HCT116 (cell line): ENCODE measurements at regions not wholly inside any gene's neighbourhood (a gene's known extent, or its start where the extent isn't known, plus 50 kb on each side); places are given as distances from the start of the nearest gene placed in this dataset.

Source experiments
- ATAC-seq: fragments of 200-7000 bp; cut with Tn5 transposase; 2 replicates; pipeline ENCODE4 v1.9.1; 2020; ENCODE audit warnings: mild to moderate bottlenecking, moderate library complexity
- BruUV-seq: library from RNA; stranded (reverse); fragments of 400-500 nt; replicated peaks from 2 replicates; lab custom pipeline; 2021; lab: Mats Ljungman, UMichigan
- CTCF ChIA-PET: fragments of 300-600 bp; sonication (Branson Sonifier 250); formaldehyde crosslinking; loops from one replicate; lab custom pipeline; 2021; ENCODE audit warnings: antibody characterized with exemption; lab: Charles Lee
- POLR2A ChIA-PET: fragments of 300-600, 350-600 bp; sonication (Branson Sonifier 250); formaldehyde crosslinking; loops from one replicate; lab custom pipeline; 2021; ENCODE audit warnings: antibody characterized with exemption; lab: Charles Lee
- RAD21 ChIA-PET, 2 experiments: fragments of 300-600 bp; sonication (Branson Sonifier 250); formaldehyde crosslinking; loops; one replicate each; lab custom pipeline; 2023; ENCODE audit warnings: low total read pairs in 2 of 2; ENCODE audit not compliant: uncharacterized antibody in 2 of 2, unreplicated experiment in 2 of 2, low non-redundant PET in 1 of 2; lab: Charles Lee
- DNase-seq: peaks from one replicate; pipeline ENCODE4 v3.0.0-alpha.2; 2010; ENCODE audit warnings: low read depth, low spot score
- H2AFZ ChIP-seq: fragments of 200-600 bp; shearing (Covaris generic), sonication (generic); 2 replicates; pipeline ENCODE4 v1.6.1; 2017; ENCODE audit warnings: low read depth, mixed run types, mixed read lengths, antibody characterized with exemption, low read length; ENCODE audit not compliant: poor library complexity, severe bottlenecking
- H3K27ac ChIP-seq: 2 replicates; pipeline ENCODE4 v1.5.1; 2012; ENCODE audit warnings: low read depth, low read length
- H3K27me3 ChIP-seq: fragments of 200-600 bp; sonication (generic); 2 replicates; pipeline ENCODE4 v1.6.1; 2016; ENCODE audit warnings: mixed run types, low read length, mixed read lengths; ENCODE audit not compliant: insufficient read depth
- H3K36me3 ChIP-seq, 2 experiments: fragments of 200-500 bp in 1 of 2; fragments of 200-600 bp in 1 of 2; sonication (Bioruptor generic) in 1 of 2; sonication (generic) in 1 of 2; 2 replicates each; pipeline versions ENCODE4 v1.5.1 to v1.6.1; 2014 to 2016; ENCODE audit warnings: low read length in 2 of 2, inconsistent platforms in 1 of 2, mixed read lengths in 1 of 2, mixed run types in 1 of 2; ENCODE audit not compliant: insufficient read depth in 2 of 2, control insufficient read depth in 1 of 2
- H3K4me1 ChIP-seq, 2 experiments: fragments of 200-600 bp in 1 of 2; sonication (generic) in 1 of 2; 2 replicates each; pipeline versions ENCODE4 v1.5.1 to v1.6.1; 2012 to 2017; ENCODE audit warnings: low read length in 2 of 2, inconsistent platforms in 1 of 2, mild to moderate bottlenecking in 1 of 2, mixed read lengths in 1 of 2, mixed run types in 1 of 2, moderate library complexity in 1 of 2; ENCODE audit not compliant: insufficient read depth in 2 of 2, control insufficient read depth in 1 of 2
- H3K4me2 ChIP-seq: fragments of 200-600 bp; sonication (generic); 2 replicates; pipeline ENCODE4 v1.6.1; 2017; ENCODE audit warnings: mixed run types, low read length, mixed read lengths
- H3K4me3 ChIP-seq, 2 experiments: fragments of 200-600 bp in 1 of 2; sonication (generic) in 1 of 2; replicated peaks in 1 of 2; 2 replicates each; pipeline ENCODE4 v1.5.1; 2011 to 2016; ENCODE audit warnings: low read length in 2 of 2, control low read depth in 1 of 2, low read depth in 1 of 2, mild to moderate bottlenecking in 1 of 2, mixed read lengths in 1 of 2, mixed run types in 1 of 2
- H3K79me2 ChIP-seq: fragments of 200-600 bp; sonication (generic); 2 replicates; pipeline ENCODE4 v1.6.1; 2017; ENCODE audit warnings: mild to moderate bottlenecking, mixed run types, low read length, moderate library complexity, mixed read lengths; ENCODE audit not compliant: insufficient read depth
- H3K9ac ChIP-seq: fragments of 200-600 bp; sonication (generic); 2 replicates; pipeline ENCODE4 v1.6.1; 2016; ENCODE audit warnings: low read length, mixed read lengths
- H3K9me2 ChIP-seq: fragments of 200-600 bp; sonication (generic), shearing (Covaris generic); 2 replicates; pipeline ENCODE4 v1.6.1; 2017; ENCODE audit warnings: mixed run types, mild to moderate bottlenecking, moderate library complexity; ENCODE audit not compliant: insufficient read depth
- H3K9me3 ChIP-seq, 2 experiments: fragments of 200-500 bp in 1 of 2; fragments of 200-600 bp in 1 of 2; sonication (Bioruptor generic) in 1 of 2; sonication (generic) in 1 of 2; 2 replicates each; pipeline ENCODE4 v1.6.1; 2014 to 2017; ENCODE audit warnings: low read length in 2 of 2, mixed read lengths in 2 of 2, inconsistent platforms in 1 of 2, low read depth in 1 of 2, mild to moderate bottlenecking in 1 of 2, mixed run types in 1 of 2, moderate library complexity in 1 of 2; ENCODE audit not compliant: control insufficient read depth in 1 of 2, insufficient read depth in 1 of 2
- H4K20me1 ChIP-seq: fragments of 200-600 bp; sonication (generic), shearing (Covaris generic); 2 replicates; pipeline ENCODE4 v1.6.1; 2017; ENCODE audit warnings: mixed run types, mild to moderate bottlenecking, moderate library complexity; ENCODE audit not compliant: insufficient read depth
- CBX3 ChIP-seq: IDR thresholded peaks from 2 replicates; pipeline ENCODE4 v1.6.1; 2012; ENCODE audit warnings: low read depth
- CEBPB ChIP-seq: IDR thresholded peaks from 2 replicates; pipeline ENCODE4 v1.6.1; 2012; ENCODE audit warnings: low read depth
- EGR1 ChIP-seq: IDR thresholded peaks from 2 replicates; pipeline ENCODE4 v1.6.1; 2012; ENCODE audit warnings: low read depth
- ELF1 ChIP-seq: IDR thresholded peaks from 2 replicates; pipeline ENCODE4 v1.6.1; 2012; ENCODE audit warnings: low read depth, borderline replicate concordance
- EZH2 ChIP-seq: fragments of 200-600 bp; sonication (generic); IDR thresholded peaks from 2 replicates; pipeline ENCODE4 v1.6.1; 2017; ENCODE audit warnings: antibody characterized with exemption, mixed run types
- EZH2phosphoT487 ChIP-seq: fragments of 200-600 bp; IDR thresholded peaks from 2 replicates; pipeline ENCODE4 v1.6.1; 2018; ENCODE audit warnings: antibody characterized with exemption, borderline replicate concordance
- FOSL1 ChIP-seq: IDR thresholded peaks from 2 replicates; pipeline ENCODE4 v1.6.1; 2012; ENCODE audit warnings: low read depth
- JUND ChIP-seq: IDR thresholded peaks from 2 replicates; pipeline ENCODE4 v1.6.1; 2012
- POLR2A ChIP-seq: IDR thresholded peaks from 2 replicates; pipeline ENCODE4 v1.7.0; 2011; ENCODE audit warnings: borderline replicate concordance; ENCODE audit not compliant: insufficient read depth, insufficient read length; ENCODE audit errors: extremely low read depth
- RAD21 ChIP-seq: IDR thresholded peaks from 2 replicates; pipeline ENCODE4 v1.6.1; 2012; ENCODE audit warnings: low read depth, mild to moderate bottlenecking
- SP1 ChIP-seq: IDR thresholded peaks from 2 replicates; pipeline ENCODE4 v1.6.1; 2012; ENCODE audit warnings: low read depth
- SRF ChIP-seq: IDR thresholded peaks from 2 replicates; pipeline ENCODE4 v1.6.1; 2012; ENCODE audit warnings: low read depth
- TCF7L2 ChIP-seq: IDR thresholded peaks from 2 replicates; pipeline ENCODE4 v1.7.0; 2011; ENCODE audit warnings: borderline replicate concordance, inconsistent platforms; ENCODE audit not compliant: insufficient read depth, insufficient read length; ENCODE audit errors: extremely low read depth
- YY1 ChIP-seq: IDR thresholded peaks from 2 replicates; pipeline ENCODE4 v1.6.1; 2011; ENCODE audit warnings: low read length, low read depth, moderate library complexity, mild to moderate bottlenecking; ENCODE audit not compliant: insufficient replicate concordance; ENCODE audit errors: extremely low read depth
- ZFX ChIP-seq: fragments of 450-650 bp; IDR thresholded peaks from 2 replicates; pipeline ENCODE4 v1.6.1; 2017
- ZNF274 ChIP-seq: fragments of 200-500 bp; sonication (Bioruptor generic); IDR thresholded peaks from 2 replicates; pipeline ENCODE4 v1.6.1; 2014; ENCODE audit warnings: mild to moderate bottlenecking, low read depth, low read length, inconsistent platforms
- intact Hi-C: fragments of 100-400 bp; cut with micrococcal nuclease; formaldehyde crosslinking; loops from 2 replicates; pipeline ENCODE4 v1.10.0; 2022
- TF ChIP-seq, protein P1 (sequence below): IDR thresholded peaks from 2 replicates; pipeline ENCODE4 v1.6.1; 2012; ENCODE audit warnings: low read depth
- TF ChIP-seq, protein P2 (sequence below): IDR thresholded peaks from 2 replicates; pipeline ENCODE4 v1.6.1; 2012
- TF ChIP-seq, protein P3 (sequence below): IDR thresholded peaks from 2 replicates; pipeline ENCODE4 v1.6.1; 2012
- TF ChIP-seq, protein P4 (sequence below), 3 experiments: fragments of 200-600 bp in 1 of 3; sonication (generic) in 1 of 3; IDR thresholded peaks in 2 of 3; conservative IDR thresholded peaks in 1 of 3; 2 replicates each; pipeline ENCODE4 v1.5.1; 2012 to 2017; ENCODE audit warnings: low read depth in 2 of 3, low read length in 2 of 3, antibody characterized with exemption in 1 of 3, borderline replicate concordance in 1 of 3, control low read depth in 1 of 3, mild to moderate bottlenecking in 1 of 3, mixed read lengths in 1 of 3, mixed run types in 1 of 3, moderate library complexity in 1 of 3; ENCODE audit not compliant: insufficient read depth in 1 of 3

DNA sequence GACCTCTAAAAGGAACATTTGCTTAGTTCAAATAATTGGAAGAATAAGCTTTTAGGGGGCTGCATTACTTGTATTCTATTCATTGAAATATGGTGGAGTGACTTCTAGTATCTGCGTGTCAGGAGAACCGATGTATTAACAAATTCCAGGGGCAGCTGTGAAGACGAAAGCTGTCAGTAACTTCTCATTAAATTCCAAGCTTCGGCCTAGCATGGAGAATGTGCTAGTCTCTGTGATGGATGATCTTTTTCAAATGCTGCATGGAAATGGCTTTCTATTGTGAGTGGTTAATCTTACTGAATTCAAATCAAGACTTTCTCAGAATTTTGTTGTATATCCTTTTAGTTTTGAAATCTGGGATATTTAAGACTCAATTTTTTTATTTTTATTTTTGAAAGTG is 429.9 kb downstream of the ADGRL2 start:
- no peak overlapping the region for H3K4me2 ChIP-seq
- no peaks in the 10 kb centered on the region for H3K27me3 ChIP-seq
- H3K9me2 ChIP-seq, result no peaks in the 10 kb centered on the region
- H3K79me2 ChIP-seq, result no peaks in the 10 kb centered on the region
- H3K4me1 ChIP-seq, result no peaks in the 10 kb centered on the region
- no peak overlapping the region for H3K9ac ChIP-seq
- ChIA-PET CTCF (no interaction called here), POLR2A (no interaction called here), RAD21 (no interaction called here)
- TF ChIP-seq SRF (no peak), ZFX (no peak), YY1 (no peak), EZH2 (no peak), JUND (no peak), POLR2A (no peak), SP1 (no peak), RAD21 (no peak), EGR1 (no peak), TCF7L2 (no peak), CBX3 (no peak), ZNF274 (no peak), CEBPB (no peak), EZH2phosphoT487 (no peak), ELF1 (no peak), FOSL1 (no peak)
- TF ChIP-seq, protein P1, sequence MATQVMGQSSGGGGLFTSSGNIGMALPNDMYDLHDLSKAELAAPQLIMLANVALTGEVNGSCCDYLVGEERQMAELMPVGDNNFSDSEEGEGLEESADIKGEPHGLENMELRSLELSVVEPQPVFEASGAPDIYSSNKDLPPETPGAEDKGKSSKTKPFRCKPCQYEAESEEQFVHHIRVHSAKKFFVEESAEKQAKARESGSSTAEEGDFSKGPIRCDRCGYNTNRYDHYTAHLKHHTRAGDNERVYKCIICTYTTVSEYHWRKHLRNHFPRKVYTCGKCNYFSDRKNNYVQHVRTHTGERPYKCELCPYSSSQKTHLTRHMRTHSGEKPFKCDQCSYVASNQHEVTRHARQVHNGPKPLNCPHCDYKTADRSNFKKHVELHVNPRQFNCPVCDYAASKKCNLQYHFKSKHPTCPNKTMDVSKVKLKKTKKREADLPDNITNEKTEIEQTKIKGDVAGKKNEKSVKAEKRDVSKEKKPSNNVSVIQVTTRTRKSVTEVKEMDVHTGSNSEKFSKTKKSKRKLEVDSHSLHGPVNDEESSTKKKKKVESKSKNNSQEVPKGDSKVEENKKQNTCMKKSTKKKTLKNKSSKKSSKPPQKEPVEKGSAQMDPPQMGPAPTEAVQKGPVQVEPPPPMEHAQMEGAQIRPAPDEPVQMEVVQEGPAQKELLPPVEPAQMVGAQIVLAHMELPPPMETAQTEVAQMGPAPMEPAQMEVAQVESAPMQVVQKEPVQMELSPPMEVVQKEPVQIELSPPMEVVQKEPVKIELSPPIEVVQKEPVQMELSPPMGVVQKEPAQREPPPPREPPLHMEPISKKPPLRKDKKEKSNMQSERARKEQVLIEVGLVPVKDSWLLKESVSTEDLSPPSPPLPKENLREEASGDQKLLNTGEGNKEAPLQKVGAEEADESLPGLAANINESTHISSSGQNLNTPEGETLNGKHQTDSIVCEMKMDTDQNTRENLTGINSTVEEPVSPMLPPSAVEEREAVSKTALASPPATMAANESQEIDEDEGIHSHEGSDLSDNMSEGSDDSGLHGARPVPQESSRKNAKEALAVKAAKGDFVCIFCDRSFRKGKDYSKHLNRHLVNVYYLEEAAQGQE, result no peak
- TF ChIP-seq, protein P2, sequence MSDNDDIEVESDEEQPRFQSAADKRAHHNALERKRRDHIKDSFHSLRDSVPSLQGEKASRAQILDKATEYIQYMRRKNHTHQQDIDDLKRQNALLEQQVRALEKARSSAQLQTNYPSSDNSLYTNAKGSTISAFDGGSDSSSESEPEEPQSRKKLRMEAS, result no peak
- TF ChIP-seq, protein P3, sequence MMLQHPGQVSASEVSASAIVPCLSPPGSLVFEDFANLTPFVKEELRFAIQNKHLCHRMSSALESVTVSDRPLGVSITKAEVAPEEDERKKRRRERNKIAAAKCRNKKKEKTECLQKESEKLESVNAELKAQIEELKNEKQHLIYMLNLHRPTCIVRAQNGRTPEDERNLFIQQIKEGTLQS, result no peak
- TF ChIP-seq, protein P4, sequence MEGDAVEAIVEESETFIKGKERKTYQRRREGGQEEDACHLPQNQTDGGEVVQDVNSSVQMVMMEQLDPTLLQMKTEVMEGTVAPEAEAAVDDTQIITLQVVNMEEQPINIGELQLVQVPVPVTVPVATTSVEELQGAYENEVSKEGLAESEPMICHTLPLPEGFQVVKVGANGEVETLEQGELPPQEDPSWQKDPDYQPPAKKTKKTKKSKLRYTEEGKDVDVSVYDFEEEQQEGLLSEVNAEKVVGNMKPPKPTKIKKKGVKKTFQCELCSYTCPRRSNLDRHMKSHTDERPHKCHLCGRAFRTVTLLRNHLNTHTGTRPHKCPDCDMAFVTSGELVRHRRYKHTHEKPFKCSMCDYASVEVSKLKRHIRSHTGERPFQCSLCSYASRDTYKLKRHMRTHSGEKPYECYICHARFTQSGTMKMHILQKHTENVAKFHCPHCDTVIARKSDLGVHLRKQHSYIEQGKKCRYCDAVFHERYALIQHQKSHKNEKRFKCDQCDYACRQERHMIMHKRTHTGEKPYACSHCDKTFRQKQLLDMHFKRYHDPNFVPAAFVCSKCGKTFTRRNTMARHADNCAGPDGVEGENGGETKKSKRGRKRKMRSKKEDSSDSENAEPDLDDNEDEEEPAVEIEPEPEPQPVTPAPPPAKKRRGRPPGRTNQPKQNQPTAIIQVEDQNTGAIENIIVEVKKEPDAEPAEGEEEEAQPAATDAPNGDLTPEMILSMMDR (IDR thresholded peaks at IDR 0.05 in 2 of 3, conservative IDR thresholded peaks at IDR 0.05 in 1 of 3; ENCODE audit: borderline replicate concordance in 1 of 3, insufficient read depth in 1 of 3, low read depth in 2 of 3, low read length in 2 of 3), result no peak
- no peak for DNase-seq
- H3K36me3 ChIP-seq, result no peaks in the 10 kb centered on the region
- no peaks in the 10 kb centered on the region for H4K20me1 ChIP-seq
- ATAC-seq, result no peak
- BruUV-seq, result no TSS peak
- no peaks in the 10 kb centered on the region; a peak in 1 of 4 replicates for H3K9me3 ChIP-seq
- no peak overlapping the region for H3K4me3 ChIP-seq
- no peak overlapping the region for H2AFZ ChIP-seq
- intact Hi-C loops, result no loop called here
- H3K27ac ChIP-seq, result no peak overlapping the region
